HG02943 (cell line): ENCODE measurements at regions not wholly inside any gene's neighbourhood (a gene's known extent, or its start where the extent isn't known, plus 50 kb on each side); places are given as distances from the start of the nearest gene placed in this dataset.
"Not testable (repeated sequence)": the region's sequence is repeated elsewhere in the genome, so short reads cannot be mapped to it uniquely, and the experiment has no call there.

Experiments used
- ATAC-seq: cut with Tn5 transposase; IDR thresholded peaks from one replicate; pipeline ENCODE4 v1.9.1; 2021; ENCODE audit warnings: mild to moderate bottlenecking, low read depth, moderate library complexity; ENCODE audit not compliant: unreplicated experiment

DNA sequence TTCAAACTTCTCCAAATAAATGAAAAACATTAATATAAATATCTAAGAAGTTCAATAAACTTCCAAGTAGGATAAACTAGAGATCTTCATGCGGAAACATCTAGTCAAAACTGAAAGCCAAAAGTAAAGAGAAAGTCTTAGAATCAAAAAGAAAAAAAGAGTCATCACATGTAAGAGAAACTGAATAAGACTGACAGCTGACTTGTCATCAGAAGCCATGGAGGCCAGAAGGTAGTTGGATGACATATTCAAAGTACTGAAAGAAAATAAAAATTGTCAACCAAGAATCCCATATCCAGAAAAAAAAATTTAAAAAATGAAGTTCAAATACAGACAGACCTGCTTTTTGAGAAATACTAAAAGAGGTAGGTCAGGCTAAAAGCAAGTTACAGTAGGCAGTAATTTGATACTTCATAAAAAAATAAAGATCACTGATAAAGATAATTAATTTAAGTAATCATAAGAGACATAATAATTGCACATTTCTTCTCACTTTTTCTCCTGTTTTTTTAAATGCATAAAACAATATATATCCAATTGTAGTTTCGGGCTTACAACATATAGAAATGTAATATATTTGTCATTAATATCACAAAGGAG lies 327.6 kb upstream of the PCDH9 start:
- ATAC-seq = no peak

DNA sequence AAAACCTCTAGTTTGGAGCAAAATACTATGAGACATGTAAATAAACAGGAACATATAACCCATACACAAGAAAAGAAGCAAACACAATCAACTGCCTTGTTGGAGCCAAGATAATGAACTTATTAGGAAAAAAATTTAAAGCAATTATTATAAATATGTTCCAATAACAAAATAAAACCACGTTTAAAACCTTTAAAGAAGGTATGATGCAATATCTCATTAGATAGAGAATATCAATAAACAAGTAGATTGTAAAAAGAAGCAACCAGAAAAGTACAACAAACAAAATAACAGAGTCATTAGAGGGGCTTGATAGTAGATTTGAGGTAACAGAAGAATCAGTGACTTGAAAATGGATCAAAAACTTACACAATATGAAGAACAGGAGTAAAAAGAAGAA lies 327.0 kb upstream of the PCDH9 start:
- ATAC-seq = no peak

DNA sequence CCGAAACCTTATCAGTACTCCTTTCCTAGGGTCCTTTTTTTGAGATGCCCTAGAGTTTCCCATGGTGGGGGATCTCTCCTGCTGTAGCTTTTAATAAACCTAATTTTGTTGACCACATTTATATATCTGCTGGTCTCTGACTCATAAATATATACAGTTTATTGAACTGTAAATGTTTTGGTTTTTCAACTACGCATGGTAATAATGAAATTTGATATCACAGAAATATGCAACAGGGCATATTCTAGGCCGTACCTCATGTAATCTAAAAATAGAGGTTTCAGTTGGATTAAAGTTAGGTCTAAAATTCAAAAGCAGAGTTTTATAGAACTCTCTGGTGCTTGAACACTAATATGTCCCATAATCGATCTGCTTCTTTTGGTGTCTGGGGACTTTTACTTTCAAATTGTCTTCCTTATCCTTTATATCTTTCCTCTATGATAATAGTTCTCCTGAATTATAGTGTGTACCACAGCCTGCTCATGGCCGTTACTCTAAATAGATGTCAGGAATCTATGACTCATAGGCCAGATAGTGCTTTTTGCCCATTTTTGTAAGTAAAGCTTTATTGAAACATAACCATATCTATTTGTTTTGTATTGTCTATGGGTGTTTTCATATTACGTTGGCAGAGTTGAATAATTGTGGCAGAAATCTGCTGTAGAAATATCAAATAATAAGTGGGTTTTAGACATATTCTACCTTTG lies 324.8 kb upstream of the PCDH9 start:
- no peak for ATAC-seq

DNA sequence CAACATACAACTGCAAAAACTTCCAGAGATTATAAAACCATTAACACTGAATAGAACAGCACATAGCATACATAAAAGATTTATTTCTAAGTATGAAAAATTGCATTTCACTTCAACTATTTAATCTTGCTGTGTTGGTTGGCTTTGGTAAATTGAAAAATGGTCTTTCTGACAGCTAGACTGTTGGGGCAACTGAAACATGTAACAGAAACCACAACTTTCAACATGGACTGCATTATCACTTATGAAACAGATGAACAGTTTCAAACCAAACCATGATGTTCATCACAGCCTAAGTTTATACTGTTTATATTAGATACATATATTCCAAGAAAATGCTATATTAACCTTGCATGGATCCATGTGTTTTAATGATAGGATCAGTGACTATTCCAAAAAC lies 324.1 kb upstream of the PCDH9 start:
- no peak for ATAC-seq

DNA sequence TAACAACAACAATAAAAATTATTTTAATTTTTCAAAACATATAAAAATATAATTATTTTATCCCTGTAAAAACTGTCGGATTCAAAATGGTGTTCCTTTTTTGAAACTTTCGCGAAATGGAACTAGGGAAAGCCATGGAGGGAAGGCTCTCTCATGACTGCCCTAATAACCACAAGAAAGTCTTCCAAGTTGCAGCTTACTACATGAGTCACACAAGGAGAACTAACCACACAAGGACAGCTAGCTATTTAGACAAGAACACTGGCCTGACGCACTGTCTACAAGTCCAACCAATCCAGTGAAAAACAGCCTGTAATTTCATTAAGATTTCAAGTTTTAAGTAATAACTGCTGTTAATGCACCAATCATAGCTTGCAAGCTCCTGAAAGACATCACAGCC lies 319.2 kb upstream of the PCDH9 start:
- no peak for ATAC-seq

DNA sequence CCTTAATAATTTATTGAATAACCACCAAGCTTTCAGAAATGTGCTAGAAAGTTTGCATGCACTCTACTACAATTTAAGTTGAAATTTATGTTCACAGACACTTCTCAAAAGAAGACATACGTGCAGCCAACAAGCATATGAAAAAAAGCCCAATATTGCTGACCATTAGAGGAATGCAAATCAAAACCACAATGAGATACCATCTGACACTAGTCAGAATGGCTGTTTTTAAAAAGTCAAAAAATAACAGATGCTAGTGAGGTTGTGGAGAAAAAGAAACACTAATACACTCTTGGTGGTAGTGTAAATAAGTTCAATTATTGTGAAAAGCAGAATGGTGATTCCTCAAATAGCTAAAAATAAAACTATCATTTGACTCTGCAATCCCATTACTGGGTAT lies 308.8 kb upstream of the PCDH9 start:
- ATAC-seq = no peak

DNA sequence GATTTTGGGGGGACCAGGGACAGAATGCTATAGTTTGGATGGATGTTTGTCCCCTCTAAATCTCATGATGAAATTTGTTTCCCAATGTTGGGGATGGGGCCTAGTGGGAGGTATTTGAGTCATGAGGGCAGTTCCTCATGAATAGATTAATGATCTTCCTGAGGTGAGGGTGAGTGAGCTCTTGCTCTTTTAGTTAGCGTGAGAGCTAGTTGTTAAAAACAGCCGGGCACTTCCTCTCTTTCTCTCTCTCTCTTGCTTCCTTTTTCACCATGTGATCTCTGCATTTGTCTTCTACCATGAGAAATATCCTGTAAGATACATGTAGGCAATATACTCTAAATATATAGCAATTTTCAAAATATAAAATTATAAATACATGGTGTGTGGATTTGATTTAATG lies 290.8 kb upstream of the PCDH9 start:
- peak; percentile 53 for ATAC-seq

DNA sequence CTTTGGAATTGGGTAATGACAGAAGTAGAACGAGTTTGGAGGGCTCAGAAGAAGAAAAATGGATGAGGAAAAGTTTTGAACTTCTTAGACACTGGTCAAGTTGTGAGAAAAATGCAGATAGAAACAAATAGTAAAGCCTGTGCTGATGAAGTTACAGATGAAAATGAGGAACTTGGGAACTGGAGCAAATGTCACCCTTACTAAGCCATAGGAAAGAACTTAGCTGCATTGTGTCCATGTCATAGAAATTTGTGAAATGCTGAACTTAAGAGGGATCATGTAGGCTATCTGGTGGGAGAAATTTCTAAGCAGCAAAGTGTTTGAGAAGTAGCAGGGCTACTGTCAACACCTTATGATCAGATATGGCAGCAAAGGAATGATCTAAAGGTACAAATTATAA lies 289.2 kb upstream of the PCDH9 start:
- no peak for ATAC-seq

DNA sequence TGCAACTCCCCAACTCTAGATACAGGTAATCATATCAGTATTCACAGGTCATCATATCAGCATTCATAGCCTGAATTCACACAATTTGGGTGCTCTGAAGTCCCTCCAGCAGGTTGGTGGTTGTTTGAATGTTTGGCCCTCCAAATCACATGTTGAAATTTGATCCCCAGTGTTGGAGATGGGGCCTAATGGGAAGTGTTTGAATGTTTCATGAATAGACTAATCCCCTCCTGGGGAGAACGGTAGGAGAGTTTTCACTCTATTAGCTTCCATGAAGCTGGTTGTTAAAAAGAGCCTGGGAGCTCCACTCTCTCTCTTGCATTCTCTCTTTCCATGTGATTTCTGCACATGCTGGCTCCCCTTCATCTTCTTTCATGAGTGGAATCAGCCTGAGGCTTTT lies 288.6 kb upstream of the PCDH9 start:
- no peak for ATAC-seq

DNA sequence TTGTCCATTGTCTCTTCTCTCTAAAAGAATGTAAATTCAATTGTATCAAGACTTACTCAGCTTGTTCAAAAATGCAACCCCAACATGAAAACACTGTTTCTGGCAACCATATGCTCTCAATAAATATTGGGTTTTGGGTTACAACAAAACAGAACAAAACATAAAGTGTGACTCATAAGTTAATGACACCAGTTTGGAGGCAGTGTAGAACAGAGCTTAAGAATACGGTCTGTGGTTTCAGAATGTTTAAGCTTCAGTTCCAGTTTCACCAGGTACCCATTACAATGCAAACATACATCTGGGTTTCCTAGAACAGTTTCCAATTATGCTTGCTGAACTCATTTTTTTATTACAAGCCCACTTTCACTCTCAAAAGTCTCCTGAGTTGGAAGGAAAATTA lies 285.8 kb upstream of the PCDH9 start:
- peak; percentile 83 for ATAC-seq

DNA sequence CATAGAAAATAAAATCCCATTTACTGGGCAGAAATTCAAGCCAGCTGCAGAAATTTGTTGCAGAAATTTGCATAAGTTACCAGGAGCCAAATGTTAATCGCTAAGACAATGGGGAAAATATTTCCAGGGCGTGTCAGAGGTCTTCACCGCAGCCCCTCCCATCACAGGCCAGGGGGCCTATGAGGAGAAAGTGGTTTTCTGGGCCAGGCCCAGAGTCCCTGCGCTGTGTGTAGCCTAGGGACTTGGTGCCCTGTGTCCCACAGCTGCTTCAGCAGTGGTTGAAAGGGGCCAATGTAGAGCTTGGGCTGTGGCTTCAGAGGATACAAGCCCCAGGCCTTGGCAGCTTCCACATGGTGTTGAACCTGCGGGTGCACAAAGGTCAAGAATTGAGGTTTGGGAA lies 278.9 kb upstream of the PCDH9 start:
- ATAC-seq = no peak

DNA sequence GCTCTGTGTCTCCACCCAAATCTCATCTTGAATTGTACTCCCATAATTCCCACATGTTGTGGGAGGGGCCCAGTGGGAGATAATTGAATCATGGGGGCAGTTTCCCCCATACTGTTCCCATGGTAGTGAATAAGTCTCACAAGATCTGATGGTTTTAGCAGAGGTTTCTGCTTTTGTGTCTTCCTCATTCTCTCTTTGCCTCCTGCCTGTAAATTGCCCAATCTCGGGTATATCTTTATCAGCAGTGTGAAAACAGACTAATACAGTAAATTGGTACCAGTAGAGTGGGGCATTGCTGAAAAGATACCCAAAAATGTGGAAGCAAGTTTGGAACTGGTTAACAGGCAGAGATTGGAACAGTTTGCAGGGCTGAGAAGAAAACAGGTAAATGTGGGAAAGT lies 278.1 kb upstream of the PCDH9 start:
- ATAC-seq = not testable (repeated sequence)

DNA sequence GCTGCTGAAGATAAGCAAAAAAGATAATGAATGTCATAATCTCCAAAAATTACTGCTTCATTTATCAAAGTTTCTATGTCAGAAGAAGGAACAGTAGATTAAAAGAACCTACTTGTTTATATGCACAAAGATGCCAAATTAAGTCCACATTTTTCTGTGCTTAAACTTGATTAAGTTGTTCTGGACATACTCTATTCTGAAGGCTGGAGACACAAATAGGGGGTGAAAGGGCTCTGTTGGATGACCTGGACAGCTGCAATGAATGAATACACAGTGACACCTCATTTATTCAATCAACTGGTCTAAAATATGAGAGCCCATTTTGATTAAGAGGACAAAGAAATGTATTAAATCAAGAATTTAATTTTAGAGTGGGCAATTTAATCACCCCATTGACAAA lies 276.3 kb upstream of the PCDH9 start:
- no peak for ATAC-seq

DNA sequence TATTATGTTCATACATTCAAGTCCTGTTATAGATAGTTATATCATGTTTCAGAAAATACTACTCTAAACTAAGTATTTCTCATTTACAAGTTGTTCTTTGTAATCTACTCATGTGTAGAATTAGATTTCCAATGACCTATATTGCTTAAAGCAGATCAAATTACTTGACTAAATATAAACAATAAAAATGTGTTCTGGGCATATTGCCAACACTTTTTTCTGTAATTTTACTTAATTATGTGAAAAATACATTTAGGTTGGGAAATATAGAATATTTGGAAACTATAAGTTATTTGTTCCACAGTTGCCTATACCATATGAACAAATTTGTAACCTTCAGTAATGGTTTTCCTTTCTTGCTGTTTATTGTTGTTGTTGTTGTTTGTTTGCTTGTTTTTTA lies 275.2 kb upstream of the PCDH9 start:
- no peak for ATAC-seq

DNA sequence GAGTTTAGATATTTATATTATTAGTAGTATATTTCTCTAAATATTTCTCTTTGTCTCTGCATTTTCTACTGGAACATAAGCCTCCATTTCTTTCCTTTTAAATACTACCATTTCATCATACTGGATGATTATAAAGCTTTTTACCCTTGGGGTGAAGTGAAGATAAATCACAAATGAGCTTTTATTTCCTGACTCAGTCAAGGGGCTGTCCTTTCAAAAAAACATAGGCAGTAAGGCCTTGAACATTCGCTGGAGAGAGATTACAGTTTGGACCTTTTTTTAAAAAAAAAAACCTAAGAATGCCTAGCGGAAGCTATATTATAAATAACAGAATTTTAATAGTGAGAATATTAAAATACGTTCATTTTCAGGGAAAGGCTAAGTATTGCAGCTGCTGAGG lies 268.8 kb upstream of the PCDH9 start:
- ATAC-seq = no peak

DNA sequence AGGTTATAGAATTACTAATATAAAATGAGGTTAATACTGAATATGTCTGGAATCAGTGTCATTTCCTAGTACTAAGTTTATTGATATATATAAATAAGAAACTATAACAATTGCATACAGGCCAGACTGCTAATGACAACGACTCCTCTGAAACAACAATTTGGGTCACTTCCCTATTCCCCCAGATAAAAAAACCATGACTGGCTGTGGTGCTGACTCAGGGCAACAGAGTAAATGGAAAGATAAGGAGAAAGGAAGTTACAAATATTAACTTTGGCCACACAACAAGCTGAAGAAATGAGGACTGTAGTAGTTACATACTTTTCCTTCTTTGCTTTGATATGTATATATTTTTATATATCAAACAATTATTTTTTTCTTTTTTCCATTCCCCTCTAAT lies 263.7 kb upstream of the PCDH9 start:
- ATAC-seq = no peak

DNA sequence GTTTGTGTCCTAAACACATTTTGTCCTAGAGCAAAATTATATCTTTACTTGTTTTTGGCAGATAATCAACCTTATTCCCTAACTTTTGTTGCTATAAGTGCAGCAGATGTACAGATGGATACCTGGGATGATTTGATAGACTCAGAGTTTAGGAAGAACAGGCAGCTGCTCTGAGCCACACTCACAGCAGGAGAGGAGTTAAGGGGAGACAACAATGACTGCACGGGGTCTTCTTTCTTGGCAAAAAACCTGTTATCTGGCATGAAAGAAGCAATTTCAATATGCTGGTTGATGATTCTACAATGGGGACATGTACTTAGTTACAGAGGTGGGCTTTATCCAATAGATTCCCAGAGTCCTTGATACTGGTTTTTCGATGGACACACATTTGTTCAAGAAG lies 258.9 kb upstream of the PCDH9 start:
- ATAC-seq = no peak

DNA sequence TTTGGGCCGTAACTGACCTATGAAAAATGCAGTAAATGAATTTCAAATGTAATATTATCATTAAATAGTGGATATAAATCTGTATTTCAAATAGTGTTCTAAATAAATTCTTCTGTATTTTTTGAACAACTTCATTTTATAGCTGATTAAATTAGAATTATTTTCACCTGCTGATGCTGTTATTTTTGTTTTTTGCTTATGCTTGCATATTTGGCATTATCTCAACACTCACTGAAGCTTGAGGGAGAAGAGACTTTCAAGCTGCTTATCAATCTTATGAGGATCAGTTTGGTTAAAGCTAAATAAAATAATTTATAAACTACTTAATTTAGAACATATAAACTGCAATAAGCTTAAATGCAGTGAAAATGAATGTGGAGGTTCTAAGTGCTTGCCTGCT lies 251.3 kb upstream of the PCDH9 start:
- no peak for ATAC-seq

DNA sequence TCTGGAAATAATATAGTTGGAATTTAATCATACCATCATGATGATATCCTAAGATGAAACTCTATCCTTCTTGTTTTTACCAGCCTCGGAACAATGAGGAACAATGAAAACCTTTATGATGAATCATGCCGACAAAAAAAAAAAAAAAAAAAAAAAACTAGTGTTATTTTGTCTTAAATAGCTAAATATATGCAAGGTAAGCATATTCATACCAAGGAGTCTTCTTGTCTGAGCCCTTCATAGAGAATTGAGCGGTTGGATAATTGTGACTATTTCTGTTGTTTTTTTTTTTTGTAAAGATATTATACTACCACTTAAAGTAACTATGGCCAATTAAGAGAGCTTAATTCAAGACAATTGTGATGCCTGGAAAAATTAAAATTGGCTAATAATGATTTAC lies 244.0 kb upstream of the PCDH9 start:
- ATAC-seq = no peak

DNA sequence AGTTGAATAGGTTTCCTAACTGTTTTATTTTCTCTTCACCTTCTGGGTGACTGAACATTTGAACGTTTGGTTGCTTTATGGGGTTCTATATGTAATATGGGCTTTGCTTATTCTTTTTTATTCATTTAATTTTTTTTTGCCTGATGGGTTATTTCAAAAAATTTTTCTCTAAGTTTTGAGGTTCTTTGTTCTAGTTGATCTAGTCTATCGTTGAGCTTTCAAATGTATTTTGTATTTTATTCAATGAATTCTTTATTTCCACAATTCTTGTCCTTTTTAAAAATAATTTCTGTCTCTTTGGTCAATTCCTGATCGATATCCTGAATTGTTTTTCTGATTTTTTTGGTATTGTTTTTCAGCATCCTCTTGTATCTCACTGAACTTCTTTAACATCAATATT lies 239.5 kb upstream of the PCDH9 start:
- ATAC-seq = no peak

DNA sequence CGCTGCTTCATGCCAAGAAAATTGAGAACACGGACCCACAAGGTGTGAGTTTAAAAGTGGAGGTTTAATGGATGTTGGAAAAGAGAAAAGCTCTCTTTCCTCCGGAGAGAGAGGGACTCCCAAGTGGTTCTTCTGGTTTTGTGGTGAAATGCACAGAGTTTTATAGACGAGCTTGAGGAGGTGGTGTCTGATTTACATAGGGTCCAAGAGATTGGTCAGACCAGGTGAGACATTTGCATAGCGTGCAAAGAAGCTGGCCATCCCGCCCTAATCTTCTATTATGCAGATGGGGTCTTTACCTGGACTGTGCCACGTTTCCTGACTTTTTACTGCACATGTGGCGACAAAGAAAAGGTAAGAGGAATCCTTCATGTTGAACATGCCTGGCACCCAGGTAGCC lies 236.4 kb upstream of the PCDH9 start:
- ATAC-seq = no peak

DNA sequence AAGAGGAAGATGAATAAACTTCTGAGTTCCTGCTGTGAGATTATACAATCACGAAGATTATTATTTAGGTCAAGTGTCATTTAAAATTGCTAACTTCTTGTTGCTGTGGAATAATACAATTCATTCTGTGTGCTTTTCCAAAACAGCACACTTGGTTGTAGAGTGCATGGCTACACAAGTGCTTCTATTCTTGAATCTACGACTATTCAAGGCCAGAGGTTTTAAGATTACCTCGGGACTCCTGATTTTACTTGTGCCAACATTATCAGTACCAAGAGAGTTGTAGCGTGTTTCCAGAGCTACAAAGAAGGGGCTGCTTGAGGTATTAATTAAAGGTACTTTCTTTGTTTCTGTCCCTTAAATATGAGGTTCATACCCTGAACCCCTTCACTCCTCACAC lies 234.0 kb upstream of the PCDH9 start:
- no peak for ATAC-seq

DNA sequence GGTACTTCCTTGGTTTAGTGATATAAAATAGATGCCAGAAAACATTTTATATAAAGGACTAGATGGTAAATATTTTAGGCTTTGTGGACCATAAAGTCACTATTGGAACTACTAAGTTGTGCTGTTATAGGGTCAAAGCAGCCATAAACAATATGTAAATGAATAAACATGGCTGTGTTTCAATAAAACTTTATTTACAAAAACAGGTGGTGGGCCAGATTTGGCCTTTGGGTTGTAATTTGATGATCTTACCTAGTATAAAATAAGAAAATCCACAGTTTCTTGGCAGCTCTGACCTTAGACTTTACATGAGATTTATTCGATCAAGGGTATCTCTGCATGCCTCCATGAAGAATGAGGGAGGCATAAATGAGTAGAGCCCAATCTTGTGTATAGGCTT lies 232.0 kb upstream of the PCDH9 start:
- ATAC-seq = no peak
